ENCODE measurements at regions not wholly inside any gene's neighbourhood (a gene's known extent, or its start where the extent isn't known, plus 50 kb on each side); places are given as distances from the start of the nearest gene placed in this dataset.

DNA sequence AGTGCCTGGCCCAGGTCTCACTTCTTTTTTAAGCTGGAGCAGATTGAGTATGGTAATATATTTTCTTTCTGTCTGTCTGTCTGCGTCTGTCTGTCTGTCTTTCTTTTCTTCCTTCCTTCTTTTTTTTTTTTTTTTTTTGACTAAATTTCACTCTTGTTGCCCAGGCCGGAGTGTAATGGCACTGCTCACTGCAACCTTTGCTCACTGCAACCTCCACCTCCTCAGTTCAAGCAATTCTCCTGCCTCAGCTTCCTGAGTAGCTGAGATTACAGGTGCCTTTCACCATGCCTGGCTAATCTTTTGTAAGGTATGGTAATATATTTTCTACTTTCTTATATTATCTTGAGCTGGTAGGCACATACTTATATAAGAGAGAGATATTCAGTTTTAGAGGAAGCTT, 196.3 kb upstream of the MARCKS start:
- Histone ChIP-seq H4K20me1 (ENCODE audit: insufficient read depth, low read length) (no peaks in the 10 kb centered on the region), H3K9me3 (replicated peaks; ENCODE audit: insufficient read depth, low read length) (no peaks in the 10 kb centered on the region), H3K4me1 (ENCODE audit: low read length) (no peaks in the 10 kb centered on the region), H3K36me3 (replicated peaks; ENCODE audit: insufficient read depth, low read length) (no peaks in the 10 kb centered on the region), H3K9ac (ENCODE audit: low read length) (no peak overlapping the region), H3K4me3 (ENCODE audit: low read length) (no peak overlapping the region), H3K27ac (ENCODE audit: low read length) (no peak overlapping the region), H3K79me2 (ENCODE audit: low read length) (no peaks in the 10 kb centered on the region), H3K27me3 (replicated peaks; ENCODE audit: insufficient read depth, low read length) (no peaks in the 10 kb centered on the region), H2AFZ (ENCODE audit: low read length) (no peak overlapping the region), H3F3A (ENCODE audit: insufficient read depth, low read length) (no peaks in the 10 kb centered on the region), H3K4me2 (ENCODE audit: low read depth, low read length) (no peak overlapping the region), H3K9me2 (replicated peaks; ENCODE audit: insufficient read depth, low read length) (no peaks in the 10 kb centered on the region)
- TF ChIP-seq EZH2 (optimal IDR thresholded peaks at IDR 0.05; ENCODE audit: low read depth, low read length), result no peak
- no peak for DNase-seq

DNA sequence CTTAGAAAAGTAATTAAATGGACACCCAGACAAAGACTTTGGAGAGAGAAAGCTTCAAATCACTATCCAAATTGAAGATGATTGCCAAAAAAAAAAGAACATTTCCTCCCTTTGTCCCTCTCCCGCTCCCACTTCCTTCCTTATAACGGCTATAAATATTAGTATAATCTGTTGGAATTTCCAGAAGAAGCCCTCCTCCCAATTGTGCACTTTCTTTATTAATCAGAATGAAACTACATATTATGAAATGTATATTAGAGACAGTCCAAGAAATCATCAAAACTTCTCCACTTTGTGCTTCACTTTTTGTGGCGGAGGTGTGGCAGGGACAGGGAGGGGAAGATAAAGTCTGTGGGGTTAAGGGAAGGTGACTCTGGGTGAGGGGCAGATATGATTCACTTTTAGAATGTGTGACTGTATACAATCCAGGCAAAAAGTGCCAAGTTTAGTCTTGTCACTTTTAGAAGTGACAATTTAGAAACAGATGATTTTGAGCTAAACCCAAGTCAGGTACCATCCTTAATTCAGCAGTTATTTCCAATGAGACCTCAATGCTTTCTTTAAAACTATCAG, 195.0 kb upstream of the MARCKS start:
- no peaks in the 10 kb centered on the region for H4K20me1 ChIP-seq (ENCODE audit: insufficient read depth, low read length)
- TF ChIP-seq EZH2phosphoT487 (IDR thresholded peaks at IDR 0.05; ENCODE audit: low read length), result no peak
- no peak for TF ChIP-seq EZH2 (optimal IDR thresholded peaks at IDR 0.05; ENCODE audit: low read depth, low read length)
- TF ChIP-seq, protein P1, sequence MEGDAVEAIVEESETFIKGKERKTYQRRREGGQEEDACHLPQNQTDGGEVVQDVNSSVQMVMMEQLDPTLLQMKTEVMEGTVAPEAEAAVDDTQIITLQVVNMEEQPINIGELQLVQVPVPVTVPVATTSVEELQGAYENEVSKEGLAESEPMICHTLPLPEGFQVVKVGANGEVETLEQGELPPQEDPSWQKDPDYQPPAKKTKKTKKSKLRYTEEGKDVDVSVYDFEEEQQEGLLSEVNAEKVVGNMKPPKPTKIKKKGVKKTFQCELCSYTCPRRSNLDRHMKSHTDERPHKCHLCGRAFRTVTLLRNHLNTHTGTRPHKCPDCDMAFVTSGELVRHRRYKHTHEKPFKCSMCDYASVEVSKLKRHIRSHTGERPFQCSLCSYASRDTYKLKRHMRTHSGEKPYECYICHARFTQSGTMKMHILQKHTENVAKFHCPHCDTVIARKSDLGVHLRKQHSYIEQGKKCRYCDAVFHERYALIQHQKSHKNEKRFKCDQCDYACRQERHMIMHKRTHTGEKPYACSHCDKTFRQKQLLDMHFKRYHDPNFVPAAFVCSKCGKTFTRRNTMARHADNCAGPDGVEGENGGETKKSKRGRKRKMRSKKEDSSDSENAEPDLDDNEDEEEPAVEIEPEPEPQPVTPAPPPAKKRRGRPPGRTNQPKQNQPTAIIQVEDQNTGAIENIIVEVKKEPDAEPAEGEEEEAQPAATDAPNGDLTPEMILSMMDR (IDR thresholded peaks at IDR 0.05; ENCODE audit: low read length), result no peak

DNA sequence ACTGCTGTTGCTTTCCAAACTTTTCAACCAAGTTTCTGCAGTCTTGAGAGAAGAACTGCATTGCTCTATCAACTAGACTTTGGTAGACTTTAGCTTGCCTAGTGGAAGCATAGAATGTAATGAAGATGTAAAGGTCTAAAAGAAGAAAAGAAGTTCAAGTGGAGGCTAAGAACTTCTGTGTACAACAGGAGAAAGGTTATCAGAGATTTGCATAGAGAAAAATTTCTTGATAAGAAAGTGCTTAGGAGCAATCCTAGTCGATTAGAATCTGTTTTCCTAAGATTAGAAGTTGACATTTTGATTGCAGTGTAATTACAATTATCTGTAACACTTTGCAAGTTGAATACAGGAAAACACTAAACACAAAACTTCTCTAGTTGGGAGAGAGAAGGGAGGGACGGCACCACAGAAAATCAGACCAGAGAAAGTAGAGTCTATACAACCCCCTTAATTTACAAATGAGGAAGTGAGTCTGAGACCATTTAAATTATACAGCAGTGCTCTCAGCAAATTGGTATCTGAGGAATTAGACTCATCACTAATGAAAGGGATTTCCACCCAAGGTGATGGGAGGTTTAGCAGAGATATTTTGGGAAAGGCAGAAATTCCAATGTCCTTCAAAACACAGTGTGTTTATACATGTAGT, 194.3 kb upstream of the MARCKS start:
- no peaks in the 10 kb centered on the region for H3F3A ChIP-seq (ENCODE audit: insufficient read depth, low read length)
- no peak overlapping the region for H3K27ac ChIP-seq (ENCODE audit: low read length)
- no peaks in the 10 kb centered on the region for H4K20me1 ChIP-seq (ENCODE audit: insufficient read depth, low read length)
- H3K9me3 ChIP-seq (replicated peaks; ENCODE audit: insufficient read depth, low read length), result no peaks in the 10 kb centered on the region
- DNase-seq, result no peak
- TF ChIP-seq, protein P1 (IDR thresholded peaks at IDR 0.05; ENCODE audit: low read length), result no peak
- TF ChIP-seq EZH2 (optimal IDR thresholded peaks at IDR 0.05; ENCODE audit: low read depth, low read length) (no peak), EZH2phosphoT487 (IDR thresholded peaks at IDR 0.05; ENCODE audit: low read length) (no peak)
- no peak overlapping the region for H2AFZ ChIP-seq (ENCODE audit: low read length)
- no peaks in the 10 kb centered on the region for H3K9me2 ChIP-seq (replicated peaks; ENCODE audit: insufficient read depth, low read length)
- H3K27me3 ChIP-seq (replicated peaks; ENCODE audit: insufficient read depth, low read length), result no peaks in the 10 kb centered on the region
- H3K4me3 ChIP-seq (ENCODE audit: low read length), result no peak overlapping the region
- H3K4me1 ChIP-seq (ENCODE audit: low read length), result no peaks in the 10 kb centered on the region
- H3K36me3 ChIP-seq (replicated peaks; ENCODE audit: insufficient read depth, low read length), result no peaks in the 10 kb centered on the region
- H3K4me2 ChIP-seq (ENCODE audit: low read depth, low read length), result no peak overlapping the region
- no peak overlapping the region for H3K9ac ChIP-seq (ENCODE audit: low read length)
- H3K79me2 ChIP-seq (ENCODE audit: low read length), result no peaks in the 10 kb centered on the region

More for the DNA sequence above, 195.0 kb upstream of the MARCKS start:
- no peak overlapping the region for H3K4me3 ChIP-seq (ENCODE audit: low read length)
- no peaks in the 10 kb centered on the region for H3F3A ChIP-seq (ENCODE audit: insufficient read depth, low read length)
- no peaks in the 10 kb centered on the region for H3K9me3 ChIP-seq (replicated peaks; ENCODE audit: insufficient read depth, low read length)
- H3K4me1 ChIP-seq (ENCODE audit: low read length), result no peaks in the 10 kb centered on the region
- no peak overlapping the region for H2AFZ ChIP-seq (ENCODE audit: low read length)
- no peaks in the 10 kb centered on the region for H3K27me3 ChIP-seq (replicated peaks; ENCODE audit: insufficient read depth, low read length)
- no peak for DNase-seq
- H3K79me2 ChIP-seq (ENCODE audit: low read length), result no peaks in the 10 kb centered on the region
- H3K27ac ChIP-seq (ENCODE audit: low read length), result no peak overlapping the region
- H3K36me3 ChIP-seq (replicated peaks; ENCODE audit: insufficient read depth, low read length), result no peaks in the 10 kb centered on the region
- H3K9ac ChIP-seq (ENCODE audit: low read length), result no peak overlapping the region
- no peak overlapping the region for H3K4me2 ChIP-seq (ENCODE audit: low read depth, low read length)
- H3K9me2 ChIP-seq (replicated peaks; ENCODE audit: insufficient read depth, low read length), result no peaks in the 10 kb centered on the region

DNA sequence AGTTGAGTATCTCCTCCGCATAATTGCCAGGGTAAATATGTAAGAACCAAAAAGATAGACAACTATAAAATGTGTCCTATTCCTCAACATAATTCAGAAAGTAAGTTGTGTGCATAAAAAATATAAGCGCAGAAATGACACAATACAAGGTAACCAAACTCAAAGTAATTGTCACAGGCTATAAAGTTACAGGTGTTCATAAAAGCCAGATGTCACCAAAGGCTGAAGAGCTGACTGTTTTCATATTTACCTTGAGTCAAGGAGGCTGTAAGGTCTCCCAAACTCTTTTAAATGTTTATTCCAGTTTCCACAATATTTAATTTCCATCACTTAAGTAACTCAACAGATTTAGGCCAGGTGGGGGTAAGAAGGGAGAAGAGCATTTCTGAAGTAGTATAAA, 192.2 kb upstream of the MARCKS start:
- no peaks in the 10 kb centered on the region for H3F3A ChIP-seq (ENCODE audit: insufficient read depth, low read length)
- no peak overlapping the region for H3K4me2 ChIP-seq (ENCODE audit: low read depth, low read length)
- TF ChIP-seq, protein P1 (IDR thresholded peaks at IDR 0.05; ENCODE audit: low read length), result no peak
- TF ChIP-seq EZH2 (optimal IDR thresholded peaks at IDR 0.05; ENCODE audit: low read depth, low read length), result no peak
- no peak for TF ChIP-seq EZH2phosphoT487 (IDR thresholded peaks at IDR 0.05; ENCODE audit: low read length)
- no peak overlapping the region for H3K9ac ChIP-seq (ENCODE audit: low read length)
- no peaks in the 10 kb centered on the region for H4K20me1 ChIP-seq (ENCODE audit: insufficient read depth, low read length)
- no peaks in the 10 kb centered on the region for H3K27me3 ChIP-seq (replicated peaks; ENCODE audit: insufficient read depth, low read length)
- no peak overlapping the region for H3K4me3 ChIP-seq (ENCODE audit: low read length)
- H3K9me2 ChIP-seq (replicated peaks; ENCODE audit: insufficient read depth, low read length), result no peaks in the 10 kb centered on the region
- H3K27ac ChIP-seq (ENCODE audit: low read length), result no peak overlapping the region
- no peaks in the 10 kb centered on the region for H3K4me1 ChIP-seq (ENCODE audit: low read length)
- DNase-seq, result no peak
- no peaks in the 10 kb centered on the region for H3K36me3 ChIP-seq (replicated peaks; ENCODE audit: insufficient read depth, low read length)
- H3K79me2 ChIP-seq (ENCODE audit: low read length), result no peaks in the 10 kb centered on the region
- no peak overlapping the region for H2AFZ ChIP-seq (ENCODE audit: low read length)
- no peaks in the 10 kb centered on the region for H3K9me3 ChIP-seq (replicated peaks; ENCODE audit: insufficient read depth, low read length)

Measured in MM.1S (cell line).